ENCODE measurements at regions not wholly inside any gene's neighbourhood (a gene's known extent, or its start where the extent isn't known, plus 50 kb on each side); places are given as distances from the start of the nearest gene placed in this dataset.

DNA sequence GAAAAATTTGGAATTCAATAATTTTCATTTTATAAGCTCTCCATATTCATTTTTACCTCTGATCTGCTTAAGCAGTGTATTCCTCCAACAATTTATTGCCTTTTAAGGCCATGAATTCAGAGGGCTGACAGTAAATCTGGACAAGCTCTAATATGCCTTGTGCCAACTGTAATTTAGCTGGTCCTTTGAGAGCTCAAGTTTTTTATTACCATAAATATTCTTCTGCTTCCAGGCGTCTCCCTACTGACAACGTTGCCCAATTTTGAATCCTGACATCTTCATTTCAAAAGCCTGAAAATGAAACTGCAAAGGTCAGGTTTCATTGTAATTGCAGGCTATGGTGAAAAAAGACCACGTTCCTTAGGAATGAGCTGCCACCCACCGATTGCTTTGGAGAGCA is 95.8 kb upstream of the GEMIN8 start:
- DNase-seq, result no peak

- no peak for DNase-seq
Observed at GRCh38 chrX:14124562-14124961, 94.9 kb upstream of the GEMIN8 start.

DNA sequence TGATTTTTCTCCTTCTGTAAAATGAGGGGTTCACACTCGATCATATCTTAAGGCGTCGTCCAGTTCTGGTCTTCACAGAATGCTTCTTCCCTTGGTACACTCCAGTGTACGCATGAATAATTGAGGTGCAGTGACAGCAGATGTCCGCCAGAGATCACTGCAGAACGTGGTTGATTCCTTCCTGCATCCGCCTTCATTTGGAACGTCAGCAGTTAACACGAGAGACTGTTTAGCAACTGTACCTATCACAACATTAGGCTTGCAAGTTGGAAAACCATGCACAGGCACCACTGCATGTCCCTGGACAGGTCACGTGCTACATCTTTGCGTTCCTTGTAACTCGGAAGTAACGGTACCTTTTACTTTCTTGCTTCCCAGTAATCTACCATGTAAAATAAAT is 66.0 kb upstream of the GEMIN8 start:
- DNase-seq, result peak; percentile 50 to 59

GRCh38 chrX:14094191-14094590 is 64.5 kb upstream of the GEMIN8 start:
- DNase-seq, result no peak

DNA sequence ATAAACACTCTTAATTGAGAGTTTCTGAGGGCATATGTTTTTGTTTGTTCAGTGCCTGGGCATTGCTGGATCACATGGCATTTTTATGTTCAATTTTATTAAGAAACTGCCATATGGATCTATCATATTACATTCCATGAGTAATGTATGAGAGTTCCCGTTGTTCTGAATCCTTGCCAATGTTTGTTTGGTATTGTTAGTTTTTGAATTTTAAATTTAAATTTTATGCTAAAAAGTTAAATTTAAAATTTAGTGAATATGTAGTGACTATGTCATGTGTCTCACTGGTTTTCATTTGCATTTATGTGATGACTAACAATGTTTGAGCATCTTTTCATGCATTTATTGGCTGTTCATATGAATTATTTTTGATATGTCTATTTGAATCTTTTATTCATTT is 54.8 kb upstream of the GEMIN8 start:
- DNase-seq, result no peak

GRCh38 chrX:14083783-14084182 is 54.1 kb upstream of the GEMIN8 start:
- DNase-seq, result no peak

GRCh38 chrX:14079891-14080430 is 50.3 kb upstream of the GEMIN8 start:
- DNase-seq, result no peak

All from activated T-cell treated with anti-CD3 and anti-CD28 coated beads, Interleukin-2, amount 50 U/mL, for 48 hours (primary cell).